Activated B cell treated with CpG ODN at 0.5 μM for 24 hours (primary cell): ENCODE measurements at regions not wholly inside any gene's neighbourhood (a gene's known extent, or its start where the extent isn't known, plus 50 kb on each side); places are given as distances from the start of the nearest gene placed in this dataset.

Experiments used
- ATAC-seq: fragments of 200-7000 bp; cut with Tn5 transposase; one replicate; pipeline ENCODE4 v1.10.0; 2021; ENCODE audit warnings: low read depth, mild to moderate bottlenecking, moderate library complexity
- CTCF ChIA-PET: fragments of 350-600 bp; sonication (Branson Sonifier 250); formaldehyde crosslinking; loops from one replicate; lab custom pipeline; 2021; ENCODE audit warnings: antibody characterized with exemption; lab: Charles Lee
- POLR2A ChIA-PET: fragments of 350-600 bp; sonication (Branson Sonifier 250); formaldehyde crosslinking; loops from one replicate; lab custom pipeline; 2021; ENCODE audit warnings: antibody characterized with exemption; lab: Charles Lee
- DNase-seq: peaks from one replicate; pipeline ENCODE4 v3.0.0; 2022
- H3K27ac Mint-ChIP-seq: one replicate; pipeline ENCODE4 v1.8.0; 2020; ENCODE audit warnings: mixed read lengths
- H3K27me3 Mint-ChIP-seq: one replicate; pipeline ENCODE4 v1.8.0; 2021; ENCODE audit warnings: mixed read lengths
- H3K36me3 Mint-ChIP-seq: one replicate; pipeline ENCODE4 v1.8.0; 2021; ENCODE audit warnings: low read depth, mixed read lengths
- H3K4me1 Mint-ChIP-seq: one replicate; pipeline ENCODE4 v1.8.0; 2021; ENCODE audit warnings: mixed read lengths
- H3K4me3 Mint-ChIP-seq: one replicate; pipeline ENCODE4 v1.8.0; 2020; ENCODE audit warnings: mild to moderate bottlenecking, mixed read lengths
- H3K9me3 Mint-ChIP-seq: one replicate; pipeline ENCODE4 v1.8.0; 2020; ENCODE audit warnings: mixed read lengths
- intact Hi-C: fragments of 100-400 bp; cut with micrococcal nuclease; formaldehyde crosslinking; loops from one replicate; pipeline ENCODE4 v1.15.1; 2024
- TF ChIP-seq, protein P1 (sequence below): fragments of 200-600 bp; IDR thresholded peaks from one replicate; pipeline ENCODE4 v1.8.0; 2022; ENCODE audit warnings: antibody characterized with exemption, mild to moderate bottlenecking

GRCh38 chr9:12903316-12903715, 128.5 kb downstream of the LURAP1L start:
- ATAC-seq: no peak
- TF ChIP-seq, protein P1, sequence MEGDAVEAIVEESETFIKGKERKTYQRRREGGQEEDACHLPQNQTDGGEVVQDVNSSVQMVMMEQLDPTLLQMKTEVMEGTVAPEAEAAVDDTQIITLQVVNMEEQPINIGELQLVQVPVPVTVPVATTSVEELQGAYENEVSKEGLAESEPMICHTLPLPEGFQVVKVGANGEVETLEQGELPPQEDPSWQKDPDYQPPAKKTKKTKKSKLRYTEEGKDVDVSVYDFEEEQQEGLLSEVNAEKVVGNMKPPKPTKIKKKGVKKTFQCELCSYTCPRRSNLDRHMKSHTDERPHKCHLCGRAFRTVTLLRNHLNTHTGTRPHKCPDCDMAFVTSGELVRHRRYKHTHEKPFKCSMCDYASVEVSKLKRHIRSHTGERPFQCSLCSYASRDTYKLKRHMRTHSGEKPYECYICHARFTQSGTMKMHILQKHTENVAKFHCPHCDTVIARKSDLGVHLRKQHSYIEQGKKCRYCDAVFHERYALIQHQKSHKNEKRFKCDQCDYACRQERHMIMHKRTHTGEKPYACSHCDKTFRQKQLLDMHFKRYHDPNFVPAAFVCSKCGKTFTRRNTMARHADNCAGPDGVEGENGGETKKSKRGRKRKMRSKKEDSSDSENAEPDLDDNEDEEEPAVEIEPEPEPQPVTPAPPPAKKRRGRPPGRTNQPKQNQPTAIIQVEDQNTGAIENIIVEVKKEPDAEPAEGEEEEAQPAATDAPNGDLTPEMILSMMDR: no peak
- Mint-ChIP-seq H3K36me3 (no peaks in the 10 kb centered on the region), H3K4me1 (no peaks in the 10 kb centered on the region), H3K27ac (no peak overlapping the region), H3K4me3 (no peak overlapping the region), H3K9me3 (peaks cover 9% of the 10 kb centered on the region), H3K27me3 (no peaks in the 10 kb centered on the region)
- ChIA-PET POLR2A (no interaction called here), CTCF (no interaction called here)
- no peak for DNase-seq
- intact Hi-C loops: no loop called here

DNA sequence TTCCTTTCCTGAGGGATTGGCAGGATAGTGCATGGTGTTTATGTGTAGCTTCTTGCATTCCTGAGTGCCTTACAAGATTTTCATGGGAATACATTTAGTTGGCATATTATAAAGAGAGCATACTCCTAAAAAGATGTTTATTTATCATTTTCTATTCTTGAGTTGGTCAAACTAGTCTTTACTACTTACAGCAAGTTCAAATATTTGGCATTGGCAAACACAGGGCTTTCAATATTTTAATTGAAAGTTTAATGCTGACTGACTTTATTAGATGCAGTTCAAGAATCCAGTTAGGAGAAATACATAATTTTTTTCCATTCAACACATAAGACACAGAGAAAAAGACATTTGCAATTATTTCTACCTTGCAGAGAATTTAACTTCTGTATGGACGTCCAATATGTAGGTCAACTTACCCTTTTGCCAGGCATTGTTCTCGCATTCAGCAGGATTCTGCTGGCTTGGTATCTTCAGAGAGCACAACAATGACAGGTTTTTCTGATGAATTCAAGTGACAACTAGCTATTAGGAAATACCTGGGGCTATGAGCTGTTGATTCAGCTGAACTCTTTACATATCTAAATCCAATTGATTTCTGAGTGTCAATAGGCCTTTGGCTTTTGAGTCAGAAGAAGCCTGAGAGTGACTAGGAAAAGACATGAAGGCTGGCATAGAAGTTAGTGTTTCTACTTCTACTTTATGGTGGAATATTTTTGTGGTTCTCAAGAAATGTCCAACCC, 129.6 kb downstream of the LURAP1L start:
- peaks cover 3% of the 10 kb centered on the region for H3K9me3 Mint-ChIP-seq
- ATAC-seq (no peak), DNase-seq (no peak)
- intact Hi-C loops: no loop called here
- no peak overlapping the region for H3K27ac Mint-ChIP-seq
- TF ChIP-seq, protein P1: no peak
- ChIA-PET POLR2A (no interaction called here), CTCF (no interaction called here)
- no peak overlapping the region for H3K4me3 Mint-ChIP-seq
- no peaks in the 10 kb centered on the region for H3K27me3 Mint-ChIP-seq
- H3K4me1 Mint-ChIP-seq: no peaks in the 10 kb centered on the region
- H3K36me3 Mint-ChIP-seq: no peaks in the 10 kb centered on the region

GRCh38 chr9:12906646-12907045, 131.8 kb downstream of the LURAP1L start:
- H3K9me3 Mint-ChIP-seq: no peaks in the 10 kb centered on the region
- no peaks in the 10 kb centered on the region for H3K36me3 Mint-ChIP-seq
- intact Hi-C loops: no loop called here
- no peaks in the 10 kb centered on the region for H3K4me1 Mint-ChIP-seq
- TF ChIP-seq, protein P1: no peak
- ChIA-PET CTCF (no interaction called here), POLR2A (no interaction called here)
- ATAC-seq: no peak
- H3K27me3 Mint-ChIP-seq: no peaks in the 10 kb centered on the region
- DNase-seq: no peak
- no peak overlapping the region for H3K4me3 Mint-ChIP-seq
- no peak overlapping the region for H3K27ac Mint-ChIP-seq

- Mint-ChIP-seq H3K27ac (no peak overlapping the region), H3K36me3 (no peaks in the 10 kb centered on the region), H3K4me3 (no peak overlapping the region), H3K9me3 (peaks cover 2% of the 10 kb centered on the region), H3K27me3 (no peaks in the 10 kb centered on the region), H3K4me1 (no peaks in the 10 kb centered on the region)
- intact Hi-C loops: no loop called here
- TF ChIP-seq, protein P1: no peak
- POLR2A ChIA-PET: no interaction called here
- no peak for ATAC-seq
- no peak for DNase-seq
- CTCF ChIA-PET: no interaction called here
These were observed 134.1 kb downstream of the LURAP1L start for GRCh38 chr9:12908895-12909294.

DNA sequence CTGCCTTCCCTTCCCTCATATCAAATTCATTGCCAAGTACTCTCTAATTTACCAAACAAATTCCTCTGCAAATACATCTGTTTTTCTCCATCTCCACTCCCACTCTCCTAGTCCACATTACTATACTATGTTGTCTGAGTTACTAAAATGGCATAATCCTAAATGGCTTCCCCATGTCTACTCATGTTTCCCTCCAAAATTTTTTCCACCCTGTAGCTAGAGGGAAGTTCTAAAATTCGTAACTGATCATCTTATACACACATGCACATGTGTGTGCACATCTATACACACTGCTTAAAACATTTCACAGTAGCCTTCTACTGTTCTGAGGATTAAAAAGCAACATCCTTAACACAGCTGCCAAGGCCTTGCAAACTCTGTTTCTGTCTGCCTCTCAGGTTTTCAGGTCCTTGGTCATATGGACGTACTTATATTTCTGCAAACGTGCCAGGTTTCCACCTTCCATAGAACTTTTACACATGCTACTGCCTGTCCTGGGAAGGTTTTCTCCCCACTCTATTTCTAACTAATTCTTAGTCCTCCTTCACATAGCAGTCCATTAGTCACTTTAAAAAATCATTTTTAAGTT, 140.6 kb downstream of the LURAP1L start:
- Mint-ChIP-seq H3K36me3 (no peaks in the 10 kb centered on the region), H3K4me3 (no peak overlapping the region), H3K4me1 (no peaks in the 10 kb centered on the region), H3K27ac (no peak overlapping the region), H3K27me3 (no peaks in the 10 kb centered on the region), H3K9me3 (peaks cover 6% of the 10 kb centered on the region)
- DNase-seq: no peak
- ATAC-seq: no peak
- ChIA-PET POLR2A (no interaction called here), CTCF (no interaction called here)
- TF ChIP-seq, protein P1: no peak
- intact Hi-C loops: no loop called here
